Astrocyte (in vitro differentiated cells and primary cell): ENCODE measurements at regions not wholly inside any gene's neighbourhood (a gene's known extent, or its start where the extent isn't known, plus 50 kb on each side); places are given as distances from the start of the nearest gene placed in this dataset.
A peak's percentile ranks its signal among the peaks of the same experiment; 100 is the strongest.

Experiments
- DNase-seq: peaks from one replicate; pipeline ENCODE4 v3.0.0-alpha.2; 2010; ENCODE audit warnings: low read depth
- FAIRE-seq: peaks from 2 replicates; lab custom pipeline; 2011; peaks lifted over from hg19 to GRCh38; lab: Jason Lieb, UNC
- H2AFZ ChIP-seq: 2 replicates; pipeline ENCODE4 v1.6.0; 2012; ENCODE audit warnings: low read depth, low read length, inconsistent platforms
- H3K27ac ChIP-seq: 2 replicates; pipeline ENCODE4 v1.5.1; 2011; ENCODE audit warnings: low read depth, low read length, inconsistent platforms
- H3K27me3 ChIP-seq: 2 replicates; pipeline ENCODE4 v1.6.0; 2011; ENCODE audit warnings: low read length, inconsistent platforms; ENCODE audit not compliant: insufficient read depth
- H3K36me3 ChIP-seq: 2 replicates; pipeline ENCODE4 v1.5.1; 2011; ENCODE audit warnings: low read length, inconsistent platforms; ENCODE audit not compliant: insufficient read depth
- H3K4me1 ChIP-seq: 2 replicates; pipeline ENCODE4 v1.5.1; 2011; ENCODE audit warnings: low read length, inconsistent platforms; ENCODE audit not compliant: insufficient read depth
- H3K4me2 ChIP-seq: 2 replicates; pipeline ENCODE4 v1.6.0; 2012; ENCODE audit warnings: low read length, inconsistent platforms
- H3K4me3 ChIP-seq: 2 replicates; pipeline ENCODE4 v1.5.1; 2011; ENCODE audit warnings: low read depth, mild to moderate bottlenecking, low read length, inconsistent platforms; ENCODE audit not compliant: insufficient read depth
- H3K79me2 ChIP-seq: 2 replicates; pipeline ENCODE4 v1.6.0; 2012; ENCODE audit warnings: mild to moderate bottlenecking, low read length, inconsistent platforms; ENCODE audit not compliant: insufficient read depth
- H3K9ac ChIP-seq: 2 replicates; pipeline ENCODE4 v1.6.0; 2012; ENCODE audit warnings: mild to moderate bottlenecking, low read length, inconsistent platforms
- H3K9me3 ChIP-seq: 2 replicates; pipeline ENCODE4 v1.5.1; 2012; ENCODE audit warnings: low read depth, mild to moderate bottlenecking, low read length, inconsistent platforms; ENCODE audit not compliant: insufficient read depth
- H4K20me1 ChIP-seq: 2 replicates; pipeline ENCODE4 v1.6.0; 2012; ENCODE audit warnings: low read length, inconsistent platforms; ENCODE audit not compliant: insufficient read depth
- H3K27ac Mint-ChIP-seq: one replicate; pipeline ENCODE4 v1.8.0; 2021; ENCODE audit warnings: mild to moderate bottlenecking, mixed read lengths; ENCODE audit not compliant: unreplicated experiment
- H3K27me3 Mint-ChIP-seq: one replicate; pipeline ENCODE4 v1.8.0; 2021; ENCODE audit warnings: low read depth, mixed read lengths; ENCODE audit not compliant: unreplicated experiment
- H3K36me3 Mint-ChIP-seq: one replicate; pipeline ENCODE4 v1.8.0; 2021; ENCODE audit warnings: low read depth, mixed read lengths; ENCODE audit not compliant: unreplicated experiment
- H3K4me1 Mint-ChIP-seq: one replicate; pipeline ENCODE4 v1.8.0; 2021; ENCODE audit warnings: low read depth, mixed read lengths; ENCODE audit not compliant: unreplicated experiment
- H3K4me3 Mint-ChIP-seq: one replicate; pipeline ENCODE4 v1.8.0; 2021; ENCODE audit warnings: mild to moderate bottlenecking, moderate library complexity, mixed read lengths; ENCODE audit not compliant: unreplicated experiment
- H3K9me3 Mint-ChIP-seq: one replicate; pipeline ENCODE4 v1.8.0; 2021; ENCODE audit warnings: mild to moderate bottlenecking, mixed read lengths; ENCODE audit not compliant: unreplicated experiment
- EZH2 ChIP-seq: IDR thresholded peaks from 2 replicates; pipeline ENCODE4 v1.6.1; 2012; ENCODE audit warnings: mild to moderate bottlenecking, low read length, inconsistent platforms; ENCODE audit not compliant: insufficient read depth
- TF ChIP-seq, protein P1 (sequence below): IDR thresholded peaks from 2 replicates; pipeline ENCODE4 v1.5.1; 2011; ENCODE audit warnings: low read depth, mild to moderate bottlenecking, inconsistent platforms, low read length, moderate library complexity; ENCODE audit not compliant: insufficient read depth

DNA sequence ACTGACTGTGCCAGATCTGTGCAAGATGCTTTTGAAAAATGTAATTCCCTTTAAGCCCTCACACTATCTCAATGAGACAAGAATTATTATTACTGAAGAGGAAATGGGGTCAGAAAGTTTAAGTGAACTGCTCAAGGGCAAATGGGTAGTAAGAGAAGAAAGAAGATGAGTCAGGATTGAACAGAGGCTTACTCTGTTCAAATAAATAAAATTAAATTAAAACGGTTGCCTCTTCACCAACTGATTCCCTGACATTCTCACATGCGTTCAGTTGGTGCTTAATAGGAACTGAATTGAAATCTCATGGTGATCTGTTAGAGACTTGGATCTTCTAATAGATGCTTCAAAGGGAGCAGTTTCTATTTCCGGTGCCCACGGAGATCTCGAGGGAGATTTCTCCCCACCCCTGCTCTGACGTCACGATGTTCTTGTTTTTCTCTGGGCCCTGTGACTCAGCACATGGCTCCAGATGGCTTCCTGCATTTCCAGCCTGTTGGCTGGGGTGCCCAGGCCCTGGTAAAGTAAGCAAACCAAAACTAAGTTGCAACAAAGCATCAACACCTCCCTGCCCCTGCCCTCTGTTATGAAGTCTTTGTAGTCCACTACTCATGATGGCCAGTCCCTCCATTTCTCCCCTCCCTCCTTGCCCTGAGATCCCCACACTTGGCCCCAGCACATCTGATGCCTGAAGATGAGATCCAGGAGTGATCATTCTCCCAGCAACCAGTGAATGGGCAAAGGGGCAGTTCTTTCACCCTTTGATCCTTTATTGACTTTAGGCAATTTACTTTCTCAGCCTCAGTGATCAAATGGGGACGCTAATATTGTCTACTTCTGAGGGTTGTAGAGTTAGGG lies 106.1 kb upstream of the CPEB4 start:
- H2AFZ ChIP-seq: peak overlapping the region; percentile 45
- no peaks in the 10 kb centered on the region for H3K79me2 ChIP-seq
- no peaks in the 10 kb centered on the region for H3K9me3 ChIP-seq
- H3K4me3 Mint-ChIP-seq: no peak overlapping the region
- no peaks in the 10 kb centered on the region for H3K36me3 Mint-ChIP-seq
- H3K36me3 ChIP-seq: no peaks in the 10 kb centered on the region
- DNase-seq (peak; percentile 80), FAIRE-seq (no peak)
- H3K4me1 Mint-ChIP-seq: peaks cover 12% of the 10 kb centered on the region
- H4K20me1 ChIP-seq: no peaks in the 10 kb centered on the region
- H3K9ac ChIP-seq: peak overlapping the region; percentile 17
- H3K4me1 ChIP-seq: peaks cover 13% of the 10 kb centered on the region
- peaks cover 7% of the 10 kb centered on the region for H3K27me3 Mint-ChIP-seq
- no peaks in the 10 kb centered on the region for H3K27me3 ChIP-seq
- peak overlapping the region; percentile 37 for H3K4me2 ChIP-seq
- no peak for TF ChIP-seq EZH2
- TF ChIP-seq, protein P1, sequence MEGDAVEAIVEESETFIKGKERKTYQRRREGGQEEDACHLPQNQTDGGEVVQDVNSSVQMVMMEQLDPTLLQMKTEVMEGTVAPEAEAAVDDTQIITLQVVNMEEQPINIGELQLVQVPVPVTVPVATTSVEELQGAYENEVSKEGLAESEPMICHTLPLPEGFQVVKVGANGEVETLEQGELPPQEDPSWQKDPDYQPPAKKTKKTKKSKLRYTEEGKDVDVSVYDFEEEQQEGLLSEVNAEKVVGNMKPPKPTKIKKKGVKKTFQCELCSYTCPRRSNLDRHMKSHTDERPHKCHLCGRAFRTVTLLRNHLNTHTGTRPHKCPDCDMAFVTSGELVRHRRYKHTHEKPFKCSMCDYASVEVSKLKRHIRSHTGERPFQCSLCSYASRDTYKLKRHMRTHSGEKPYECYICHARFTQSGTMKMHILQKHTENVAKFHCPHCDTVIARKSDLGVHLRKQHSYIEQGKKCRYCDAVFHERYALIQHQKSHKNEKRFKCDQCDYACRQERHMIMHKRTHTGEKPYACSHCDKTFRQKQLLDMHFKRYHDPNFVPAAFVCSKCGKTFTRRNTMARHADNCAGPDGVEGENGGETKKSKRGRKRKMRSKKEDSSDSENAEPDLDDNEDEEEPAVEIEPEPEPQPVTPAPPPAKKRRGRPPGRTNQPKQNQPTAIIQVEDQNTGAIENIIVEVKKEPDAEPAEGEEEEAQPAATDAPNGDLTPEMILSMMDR: no peak
- peak overlapping the region; percentile 77 for H3K27ac Mint-ChIP-seq
- H3K27ac ChIP-seq: peak overlapping the region; percentile 63
- no peaks in the 10 kb centered on the region for H3K9me3 Mint-ChIP-seq
- H3K4me3 ChIP-seq: no peak overlapping the region

DNA sequence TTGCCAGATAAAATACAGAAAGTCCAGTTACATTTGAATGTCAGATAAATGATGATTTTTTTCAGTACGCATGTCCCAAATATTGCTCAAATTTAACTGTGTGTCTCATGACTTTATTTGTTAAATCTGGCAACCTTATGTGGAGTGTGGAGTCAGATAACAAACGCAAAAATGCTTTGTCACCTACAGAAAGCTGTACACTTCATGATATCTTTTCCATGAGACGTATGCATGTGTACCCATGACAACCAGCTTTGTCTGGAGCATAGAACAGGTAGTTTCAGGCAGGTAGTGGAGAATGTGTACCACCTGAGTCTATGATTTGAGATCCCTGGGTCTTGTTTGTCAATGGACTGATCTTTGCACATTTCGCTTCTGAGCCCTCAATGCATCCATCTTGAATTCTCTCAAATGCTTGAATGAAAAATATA lies 105.5 kb upstream of the CPEB4 start:
- H3K4me1 Mint-ChIP-seq: peaks cover 12% of the 10 kb centered on the region
- peaks cover 9% of the 10 kb centered on the region for H3K27me3 Mint-ChIP-seq
- Histone ChIP-seq H2AFZ (no peak overlapping the region), H4K20me1 (no peaks in the 10 kb centered on the region), H3K27me3 (no peaks in the 10 kb centered on the region), H3K27ac (peak overlapping the region; percentile 63), H3K4me3 (no peak overlapping the region), H3K4me2 (peak overlapping the region; percentile 37), H3K4me1 (peaks cover 13% of the 10 kb centered on the region), H3K9ac (no peak overlapping the region), H3K79me2 (no peaks in the 10 kb centered on the region), H3K36me3 (no peaks in the 10 kb centered on the region), H3K9me3 (no peaks in the 10 kb centered on the region)
- TF ChIP-seq, protein P1: no peak
- TF ChIP-seq EZH2: no peak
- peak overlapping the region; percentile 77 for H3K27ac Mint-ChIP-seq
- H3K4me3 Mint-ChIP-seq: no peak overlapping the region
- DNase-seq (no peak), FAIRE-seq (no peak)
- no peaks in the 10 kb centered on the region for H3K36me3 Mint-ChIP-seq
- H3K9me3 Mint-ChIP-seq: no peaks in the 10 kb centered on the region

DNA sequence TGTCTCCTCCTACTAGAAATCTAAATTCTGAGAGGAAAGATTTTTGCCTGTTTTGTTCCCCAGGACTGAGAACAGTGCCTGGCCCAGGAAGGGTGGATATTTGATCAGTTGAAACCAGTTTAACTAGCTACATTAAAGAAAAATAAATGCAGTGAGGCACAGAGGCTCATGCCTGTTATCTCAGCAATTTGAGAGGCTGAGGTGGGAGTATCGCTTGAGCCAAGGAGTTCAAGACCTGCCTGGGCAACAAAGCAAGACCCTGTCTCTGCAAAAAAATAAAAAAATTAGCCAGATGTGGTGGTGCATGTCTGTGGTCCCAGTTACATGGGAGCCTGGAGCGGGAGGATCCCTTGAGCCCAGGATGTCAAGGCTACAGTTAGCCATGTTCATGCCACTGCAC lies 104.8 kb upstream of the CPEB4 start:
- no peak for FAIRE-seq
- Histone ChIP-seq H3K4me1 (peaks cover 16% of the 10 kb centered on the region), H3K9ac (no peak overlapping the region)

More for the DNA sequence above, 104.8 kb upstream of the CPEB4 start:
- H3K79me2 ChIP-seq: no peaks in the 10 kb centered on the region
- no peaks in the 10 kb centered on the region for H3K36me3 ChIP-seq
- no peak overlapping the region for H3K4me3 Mint-ChIP-seq
- no peaks in the 10 kb centered on the region for H3K36me3 Mint-ChIP-seq
- no peak overlapping the region for H2AFZ ChIP-seq
- H3K9me3 Mint-ChIP-seq: no peaks in the 10 kb centered on the region
- H3K4me1 Mint-ChIP-seq: peaks cover 12% of the 10 kb centered on the region
- no peak overlapping the region for H3K27ac ChIP-seq
- no peak overlapping the region for H3K4me3 ChIP-seq
- no peaks in the 10 kb centered on the region for H3K27me3 ChIP-seq
- no peak overlapping the region for H3K27ac Mint-ChIP-seq
- no peak overlapping the region for H3K4me2 ChIP-seq
- TF ChIP-seq, protein P1: no peak
- no peak for TF ChIP-seq EZH2
- H3K9me3 ChIP-seq: no peaks in the 10 kb centered on the region
- no peaks in the 10 kb centered on the region for H4K20me1 ChIP-seq
- DNase-seq: no peak
- H3K27me3 Mint-ChIP-seq: peaks cover 9% of the 10 kb centered on the region
